NCI-H2227 (cell line): ENCODE measurements at regions not wholly inside any gene's neighbourhood (a gene's known extent, or its start where the extent isn't known, plus 50 kb on each side); places are given as distances from the start of the nearest gene placed in this dataset.

Source experiments
- DNase-seq: peaks from one replicate; lab custom pipeline; 2025; ENCODE audit not compliant: unreplicated experiment; lab: John Stamatoyannopoulos, UW

DNA sequence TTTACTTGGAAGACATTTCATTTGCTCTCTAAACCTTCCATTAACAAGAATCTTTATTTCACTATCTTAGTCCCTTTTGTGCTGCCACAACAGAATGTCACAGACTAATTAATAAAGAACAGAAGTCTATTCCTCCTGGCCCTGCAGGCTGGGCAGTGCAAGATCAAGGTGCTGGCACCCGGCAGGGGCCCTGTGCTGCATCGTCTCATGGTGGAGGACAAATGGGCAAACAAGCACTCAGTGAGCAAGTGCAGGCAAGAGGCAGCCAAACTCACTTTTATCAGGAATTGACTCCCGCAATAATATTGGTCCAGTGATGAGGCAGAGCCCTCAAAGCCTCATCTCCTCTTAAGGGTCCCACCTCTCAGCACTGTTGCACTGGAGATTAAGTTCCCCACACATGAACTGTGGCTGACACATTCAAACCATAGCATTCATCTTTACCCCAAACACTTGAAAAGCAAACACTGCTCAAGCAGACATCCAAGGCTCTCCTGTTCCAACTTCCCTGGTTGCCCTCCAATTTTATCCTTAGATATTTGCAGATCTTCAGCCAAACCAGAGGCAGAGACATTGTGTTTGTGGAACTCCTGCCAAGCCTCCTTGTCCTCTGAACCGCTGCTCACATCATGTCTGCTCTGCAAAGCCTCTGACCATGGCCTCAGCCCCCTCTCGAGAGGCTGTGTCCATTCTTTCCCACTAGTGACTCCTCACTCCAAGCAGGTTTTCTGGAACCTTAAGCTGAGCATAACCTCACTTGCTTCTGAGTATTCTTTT, 404.4 kb upstream of the SOX11 start:
- no peak for DNase-seq

DNA sequence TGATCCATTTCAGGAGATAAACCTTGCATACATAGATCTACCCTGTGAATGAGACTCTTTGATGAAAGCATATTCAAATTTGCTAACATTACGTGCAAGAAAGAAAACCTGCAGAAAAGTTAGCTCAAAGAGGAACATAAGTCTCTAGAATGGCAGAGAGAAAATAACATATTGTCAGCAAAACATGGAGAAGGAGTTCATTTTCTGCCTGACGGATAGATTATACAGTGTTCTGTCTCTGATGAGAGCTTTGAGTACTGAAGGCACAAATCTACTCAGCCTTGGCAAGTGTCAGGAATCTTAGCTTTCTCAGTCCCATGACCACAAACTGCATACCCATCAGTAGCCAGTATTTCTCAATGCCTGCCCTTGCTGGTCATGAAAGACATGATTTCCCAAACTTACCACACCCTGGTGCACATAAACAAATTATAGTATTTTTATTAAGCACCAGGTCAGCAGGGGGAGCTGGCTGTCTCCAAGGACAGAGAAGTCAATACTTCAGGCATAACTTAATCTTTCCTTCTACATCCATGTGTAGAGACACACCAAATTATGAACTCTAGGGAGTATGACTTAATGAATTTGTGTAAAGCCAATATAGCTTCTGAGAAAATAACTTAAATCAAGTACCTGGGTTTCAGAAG, 401.2 kb upstream of the SOX11 start:
- no peak for DNase-seq

DNA sequence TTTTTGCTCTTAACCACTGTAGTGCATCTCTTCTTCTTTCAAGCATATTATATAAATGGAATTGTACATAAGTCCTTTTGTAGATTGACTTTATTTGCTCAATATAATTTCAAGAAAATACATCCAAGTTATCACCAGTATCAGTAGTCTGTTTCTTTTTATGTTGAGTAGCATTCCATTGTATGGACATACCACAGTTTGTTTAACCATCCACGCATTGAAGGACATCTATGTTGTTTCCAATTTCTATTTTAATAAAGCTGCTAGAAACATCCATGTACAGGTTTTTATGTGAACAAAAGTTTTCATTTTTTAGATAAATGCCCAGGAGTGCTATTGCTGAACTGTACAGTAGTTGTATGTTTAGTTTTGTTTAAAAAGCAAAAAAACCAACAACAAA, 387.5 kb upstream of the SOX11 start:
- DNase-seq: no peak

DNA sequence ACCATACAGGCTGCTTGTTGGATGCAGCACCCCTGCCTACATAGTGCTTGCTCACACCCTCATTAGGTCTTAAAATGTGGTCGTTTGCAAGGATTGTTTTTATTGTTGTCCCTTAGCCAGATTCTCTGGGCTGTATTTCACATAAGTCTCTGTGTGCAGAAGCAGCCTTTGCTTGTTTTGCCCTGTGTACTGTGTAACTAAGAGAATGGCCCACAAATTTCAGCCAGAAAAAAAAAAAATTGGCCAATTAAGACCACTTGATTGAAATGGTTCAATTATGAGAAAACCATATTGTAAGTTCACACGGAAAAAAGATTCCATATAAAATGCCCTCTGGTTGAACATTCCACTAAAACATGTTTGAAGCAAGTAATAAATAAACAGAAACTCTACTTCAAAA, 377.1 kb upstream of the SOX11 start:
- DNase-seq: peak; percentile 55

DNA sequence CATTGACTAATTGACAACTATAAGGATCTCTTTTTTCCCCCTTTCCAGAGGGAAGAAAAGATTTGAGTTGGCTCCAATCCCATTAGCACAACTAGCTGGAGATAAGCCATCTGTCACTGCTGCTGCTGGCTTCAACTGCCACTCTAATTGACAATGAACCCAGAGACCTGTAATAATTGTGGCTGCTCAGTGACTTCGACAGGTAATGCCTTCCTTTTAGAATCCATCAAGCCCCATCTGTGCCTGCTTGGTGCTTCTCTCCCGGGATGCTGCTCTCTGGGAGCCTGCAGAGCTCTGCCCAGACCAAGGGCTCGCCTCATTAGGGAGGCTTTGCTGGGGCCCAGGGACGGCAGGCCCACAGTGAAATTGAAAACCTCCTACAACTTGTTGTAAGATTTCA, 376.7 kb upstream of the SOX11 start:
- DNase-seq: peak; percentile 83

DNA sequence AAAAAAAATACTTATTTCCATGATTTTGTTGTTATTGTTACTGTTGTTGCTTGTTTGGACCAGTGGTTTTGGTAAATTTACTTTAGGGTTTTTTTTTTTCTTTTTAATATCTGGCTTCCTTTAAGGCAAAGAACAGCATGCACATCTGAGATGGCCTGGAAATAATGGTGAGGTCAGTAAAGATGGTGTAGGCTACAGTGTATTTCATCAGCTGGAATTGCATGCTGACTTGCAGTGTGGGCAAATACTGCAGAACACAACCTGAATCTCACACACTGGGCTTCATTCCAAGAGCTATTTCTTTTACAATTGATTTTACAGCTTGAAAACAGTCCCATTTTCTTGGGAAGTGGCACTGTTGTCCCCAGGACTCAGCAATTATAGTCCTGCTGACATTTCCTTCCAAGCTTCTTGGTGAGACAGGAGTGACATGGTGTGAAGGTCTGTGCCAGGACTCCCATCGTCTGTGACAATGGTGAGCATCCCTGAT, 376.1 kb upstream of the SOX11 start:
- peak; percentile 36 for DNase-seq

DNA sequence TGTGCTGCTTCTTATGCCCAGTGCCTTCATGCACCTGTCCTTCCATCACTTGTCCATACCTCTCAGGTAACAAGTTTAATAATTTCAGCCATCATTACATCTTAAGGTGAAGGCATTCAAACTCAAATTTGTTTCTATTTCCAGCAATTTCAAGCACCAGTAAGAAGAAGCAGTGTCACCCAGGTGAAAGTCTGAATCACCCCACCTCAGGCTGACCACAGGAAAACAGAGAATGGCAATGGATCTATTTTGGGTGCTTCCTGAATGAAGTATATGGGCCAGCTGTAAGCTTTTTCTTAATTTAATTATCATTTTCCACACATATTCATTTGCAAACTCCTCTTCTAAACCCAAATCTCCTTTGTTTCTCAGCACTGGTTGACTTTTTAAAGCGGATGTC, 372.7 kb upstream of the SOX11 start:
- DNase-seq: no peak

DNA sequence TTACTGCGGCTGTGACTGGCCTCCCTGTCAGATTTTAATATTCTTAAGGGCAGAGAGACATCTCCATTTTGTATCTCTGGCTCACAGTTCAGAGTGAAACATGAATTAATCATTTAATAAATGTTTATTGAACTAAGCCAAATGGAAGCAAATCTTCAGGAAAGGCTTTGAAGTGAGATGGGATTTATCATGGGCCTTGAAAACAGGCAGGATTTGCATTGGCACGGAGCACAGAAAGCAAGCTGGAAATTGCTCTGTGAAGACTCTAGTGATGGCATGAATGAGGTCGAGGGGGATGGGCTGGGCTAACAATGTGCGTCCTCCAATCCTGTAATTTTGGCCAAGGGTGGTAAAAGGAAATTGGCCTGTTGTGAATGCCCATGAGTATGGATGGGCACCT, 369.8 kb upstream of the SOX11 start:
- peak; percentile 85 for DNase-seq

DNA sequence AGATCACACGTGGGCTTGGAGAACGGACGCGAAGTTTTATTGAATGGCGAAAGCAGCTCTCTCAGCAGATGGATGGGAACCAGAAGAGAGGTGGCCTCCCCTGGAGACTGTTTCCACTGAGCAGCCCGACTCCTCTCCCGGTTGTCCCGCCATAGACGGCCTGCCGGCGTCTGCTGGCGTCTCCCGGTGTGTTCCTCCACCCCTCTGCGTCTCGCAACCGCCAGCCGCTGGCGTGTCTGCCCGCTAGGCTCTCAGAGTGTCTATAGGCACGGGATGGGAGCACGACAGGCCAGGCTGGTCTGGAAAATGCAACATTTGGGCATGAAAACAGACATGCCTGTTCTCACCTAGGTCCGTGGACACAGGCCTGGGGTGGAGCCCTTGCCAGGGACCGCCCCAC, 366.7 kb upstream of the SOX11 start:
- DNase-seq: no peak

DNA sequence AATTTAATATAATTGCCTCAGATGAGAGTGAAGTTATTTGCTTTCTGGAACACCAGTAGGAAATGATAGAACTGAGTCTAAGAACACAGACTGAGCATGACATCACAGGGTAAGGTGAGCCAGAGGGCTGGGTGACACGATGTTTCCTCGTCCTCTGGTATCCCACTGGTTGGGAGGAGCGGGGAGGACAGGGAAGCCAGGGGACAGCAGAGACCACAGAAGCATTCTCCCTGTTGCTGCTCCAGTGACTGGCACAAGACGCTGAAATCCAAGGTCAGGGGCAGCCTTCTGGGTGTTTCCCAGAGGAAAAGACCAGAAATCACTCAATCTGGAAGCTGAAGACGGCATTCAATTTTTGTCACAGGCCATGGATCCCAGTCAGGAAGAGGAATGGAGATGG, 363.4 kb upstream of the SOX11 start:
- no peak for DNase-seq

DNA sequence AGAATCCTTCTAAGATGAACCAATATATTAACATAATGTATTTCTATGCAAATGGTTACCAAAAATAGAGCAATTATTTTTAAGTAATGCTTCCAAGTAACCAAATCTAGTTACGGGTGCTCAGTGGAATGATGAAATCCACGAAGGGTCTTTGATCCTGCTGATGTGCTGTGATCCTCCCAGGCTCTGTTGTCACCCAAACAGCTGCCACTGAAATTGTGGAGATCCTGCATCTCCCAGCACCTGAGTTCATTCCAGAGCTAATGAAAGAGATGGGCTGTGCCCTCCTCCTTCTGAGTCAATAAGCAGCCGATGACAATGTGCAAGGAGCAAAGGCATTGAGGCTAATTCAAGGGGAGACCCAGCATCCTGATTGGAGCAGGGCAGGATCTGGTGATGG, 362.4 kb upstream of the SOX11 start:
- no peak for DNase-seq

DNA sequence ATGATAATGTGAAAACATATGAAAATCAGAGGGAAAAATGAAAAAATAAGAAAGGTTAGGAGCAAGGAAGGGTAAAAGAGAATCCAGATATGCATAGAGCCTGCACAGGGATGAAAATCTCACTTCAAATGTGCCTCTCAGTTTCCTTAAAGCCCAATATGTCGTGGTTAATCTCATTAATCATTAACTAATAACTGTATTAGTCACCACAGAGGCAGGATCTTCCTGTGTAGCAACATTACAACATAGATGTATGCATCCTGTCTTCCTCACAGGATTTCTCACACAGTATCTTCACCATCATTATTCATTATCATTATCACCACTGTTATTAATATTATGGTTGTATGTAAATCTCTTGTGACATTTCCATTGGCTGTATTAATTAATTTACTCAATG, 361.2 kb upstream of the SOX11 start:
- no peak for DNase-seq

DNA sequence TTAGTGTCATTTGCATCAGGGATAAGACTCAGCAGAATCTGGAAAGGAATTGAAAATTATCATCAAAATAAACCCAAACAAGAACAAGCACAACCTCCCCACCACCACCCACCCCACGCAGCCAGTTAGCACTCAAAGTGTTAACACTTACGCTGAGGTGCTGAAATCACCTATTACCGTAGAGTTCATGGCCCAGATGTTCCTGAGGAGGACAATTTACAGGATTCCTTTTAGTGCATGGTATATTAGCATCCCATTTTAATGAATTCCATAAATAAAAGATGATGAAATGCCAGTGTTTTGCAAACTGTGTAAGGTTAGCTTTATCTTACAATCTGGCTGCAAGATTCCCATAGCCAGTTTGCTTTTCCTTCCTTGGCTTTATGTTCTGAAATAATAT, 359.3 kb upstream of the SOX11 start:
- DNase-seq: no peak

DNA sequence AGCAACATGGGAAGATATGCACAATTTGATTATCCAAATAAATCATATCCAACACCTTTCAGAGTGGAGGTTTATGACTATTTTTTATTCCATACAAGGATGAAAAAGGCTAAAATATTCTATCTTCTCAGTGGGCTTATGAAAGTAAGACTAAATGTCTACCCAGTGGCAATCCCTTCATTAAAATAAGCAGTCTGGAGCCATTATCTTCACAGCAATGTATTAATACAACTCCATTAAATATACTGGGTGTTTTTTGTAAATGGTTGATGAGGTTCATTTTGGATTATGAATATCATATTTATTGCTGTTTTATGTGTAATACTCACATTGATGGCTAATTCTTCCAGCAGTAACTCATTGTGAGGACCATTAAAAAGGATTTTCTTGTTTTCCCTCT, 352.7 kb upstream of the SOX11 start:
- no peak for DNase-seq

DNA sequence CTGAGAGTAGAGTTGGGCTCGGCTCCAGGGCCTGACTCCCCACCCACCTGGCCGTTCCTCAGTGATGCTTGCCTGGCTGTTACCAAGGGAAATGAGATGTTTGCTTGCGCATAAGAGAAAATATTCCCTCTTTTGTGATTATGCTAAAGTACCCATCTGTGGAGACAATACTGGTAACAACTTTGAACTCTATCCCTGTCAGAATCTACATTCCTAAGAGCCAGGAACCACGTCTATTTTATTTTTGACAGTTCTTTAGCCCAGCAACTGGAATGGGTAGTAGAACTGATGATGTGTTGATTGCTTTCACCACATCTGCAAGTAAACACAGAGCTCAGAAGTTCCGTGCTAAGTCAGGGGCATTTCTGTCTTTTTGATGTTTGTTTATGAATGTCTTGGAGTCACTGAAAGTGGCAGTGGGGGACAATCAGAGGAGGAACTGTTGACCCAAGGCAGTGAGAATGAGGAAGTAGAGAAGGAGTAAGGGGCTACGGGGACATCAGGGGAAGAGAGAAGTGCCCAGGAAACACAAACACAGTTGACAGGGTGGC, 348.3 kb upstream of the SOX11 start:
- no peak for DNase-seq

DNA sequence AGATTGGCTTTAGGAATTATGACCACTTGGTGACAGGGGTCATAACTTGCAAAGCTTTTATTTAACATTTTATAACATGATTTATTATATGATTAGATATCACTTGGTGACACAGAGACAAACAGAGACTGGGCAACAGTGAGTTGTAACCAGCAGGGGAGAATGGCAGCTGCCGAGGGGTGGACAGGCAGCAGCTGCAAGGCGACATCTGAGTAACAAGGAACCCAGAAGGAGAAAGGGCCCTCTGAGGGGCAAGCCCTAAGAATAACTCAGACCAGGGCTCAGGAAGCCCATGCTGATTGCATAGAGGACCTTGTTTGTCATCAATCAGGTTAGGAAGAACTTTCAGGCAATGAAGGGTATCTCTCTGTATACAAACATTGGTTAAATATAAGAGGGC, 339.9 kb upstream of the SOX11 start:
- DNase-seq: no peak

DNA sequence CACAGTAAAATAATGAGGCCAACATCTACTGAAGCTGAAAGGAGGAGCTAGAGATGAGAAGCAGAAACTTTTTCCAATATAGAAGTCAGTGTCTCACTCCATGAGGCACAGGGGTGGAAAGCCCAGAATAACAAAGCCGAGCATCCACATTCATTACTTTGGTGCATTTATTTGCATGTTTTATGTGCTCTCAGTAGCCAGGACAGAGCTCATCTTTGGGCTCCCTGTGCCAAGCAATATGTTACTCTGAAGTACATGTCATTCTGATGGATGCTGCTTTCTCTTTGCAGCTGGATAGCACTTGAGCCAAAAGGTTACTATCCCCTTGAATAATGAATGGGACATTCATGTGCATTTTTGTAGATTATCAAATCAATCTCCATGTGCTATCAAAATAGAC, 338.6 kb upstream of the SOX11 start:
- no peak for DNase-seq

DNA sequence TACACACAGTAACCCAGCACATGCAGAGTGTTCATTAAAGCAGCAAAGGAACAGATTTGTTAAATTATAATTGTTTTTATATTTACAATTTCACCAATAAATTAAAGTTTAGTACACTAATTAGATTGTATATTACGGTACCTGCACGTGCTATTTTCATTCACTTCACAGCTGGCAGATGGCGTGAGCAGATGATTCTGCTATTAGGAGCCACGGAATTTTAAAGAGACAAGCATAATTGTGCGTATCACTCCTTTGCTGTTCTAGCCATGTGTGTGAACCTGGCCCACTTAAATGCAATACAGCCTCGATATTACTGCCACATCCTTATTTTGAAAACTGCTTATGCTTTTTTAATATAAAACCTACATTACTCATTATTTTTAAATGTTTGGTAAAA, 332.8 kb upstream of the SOX11 start:
- DNase-seq: no peak

DNA sequence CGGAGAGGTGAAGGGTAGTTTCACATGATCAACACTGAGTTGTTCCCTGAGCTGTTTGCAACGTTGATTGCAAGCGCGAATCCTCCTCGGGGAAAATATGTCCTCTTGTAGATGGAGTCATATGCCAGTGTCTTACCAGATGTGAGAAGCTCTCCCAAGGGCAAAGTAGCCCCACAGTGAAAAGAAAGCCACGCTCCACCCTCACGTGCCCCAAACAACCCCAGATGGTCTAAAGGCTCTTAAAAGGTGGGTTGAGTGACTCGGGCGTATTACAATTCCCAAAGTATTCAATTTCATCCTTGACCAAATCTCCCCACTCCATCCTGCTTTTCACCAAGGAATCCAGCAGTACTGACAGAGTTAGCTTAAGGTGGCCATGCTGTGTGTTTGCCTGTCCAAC, 332.1 kb upstream of the SOX11 start:
- DNase-seq: no peak

DNA sequence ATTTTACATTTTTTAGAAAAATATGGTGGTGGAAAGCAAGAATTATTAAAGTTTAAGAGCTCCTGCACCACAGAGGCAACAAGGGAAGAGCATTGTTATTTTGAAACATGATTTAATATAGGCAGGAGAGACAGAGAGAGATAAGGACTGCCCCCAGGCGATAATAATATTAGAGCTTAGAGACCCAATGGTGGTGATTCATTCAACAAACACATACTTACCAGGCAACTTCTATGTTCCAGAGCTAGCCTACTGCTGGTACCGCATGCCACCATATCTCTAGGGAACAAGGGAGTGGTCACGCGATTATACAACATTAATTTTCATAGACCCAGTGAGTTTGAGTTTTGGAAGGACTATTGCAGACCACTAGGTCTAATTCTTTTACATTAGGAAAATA, 327.8 kb upstream of the SOX11 start:
- DNase-seq: no peak

DNA sequence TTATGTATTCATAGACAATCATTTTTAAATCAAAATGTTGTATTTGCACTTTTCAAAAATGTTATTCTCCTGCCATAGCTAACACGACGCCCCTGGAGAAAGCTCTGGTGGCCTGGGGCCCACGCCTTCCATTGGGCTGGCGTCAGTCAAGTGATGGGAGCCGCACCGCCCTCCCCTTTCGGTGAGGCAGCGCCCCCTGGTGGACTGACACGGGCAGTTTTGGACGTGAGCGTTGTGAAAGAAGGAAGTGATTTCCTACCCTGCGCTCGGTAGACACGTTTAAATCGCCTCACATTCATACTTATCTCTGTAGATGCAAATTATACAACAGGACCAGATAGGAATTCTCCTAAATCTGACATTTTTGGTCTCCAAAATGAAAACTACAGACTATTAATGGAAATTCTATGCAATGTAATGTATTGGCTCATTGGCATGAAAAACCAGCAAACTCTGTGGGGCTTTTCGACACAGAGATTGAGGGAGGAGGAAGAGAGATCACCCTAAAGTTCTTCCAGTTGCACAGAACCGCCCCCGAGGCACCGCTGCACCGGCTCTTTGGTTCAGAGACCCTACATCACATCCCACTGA, 326.2 kb upstream of the SOX11 start:
- DNase-seq: peak; percentile 73

DNA sequence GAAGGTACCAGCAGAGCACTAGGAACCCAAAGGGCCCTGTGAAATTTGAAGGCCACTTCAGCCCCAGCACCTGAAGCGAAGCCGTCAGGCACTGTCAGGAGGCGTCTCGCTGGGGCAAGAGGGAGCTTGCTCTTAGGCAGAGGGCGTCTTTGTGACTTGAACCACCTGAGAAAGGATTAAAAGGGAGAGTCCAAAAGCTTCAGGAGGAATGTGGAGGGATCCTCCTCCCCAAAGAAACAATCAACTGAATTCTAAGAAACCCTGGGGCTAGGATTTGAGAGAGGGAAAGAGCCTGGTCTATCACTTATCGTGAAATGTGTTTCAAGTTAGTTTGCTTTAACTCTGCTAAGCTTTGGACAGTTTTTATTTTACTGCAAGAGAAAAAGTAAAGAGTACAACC, 324.9 kb upstream of the SOX11 start:
- no peak for DNase-seq
